ENCODE measurements at regions not wholly inside any gene's neighbourhood (a gene's known extent, or its start where the extent isn't known, plus 50 kb on each side); places are given as distances from the start of the nearest gene placed in this dataset.

DNA sequence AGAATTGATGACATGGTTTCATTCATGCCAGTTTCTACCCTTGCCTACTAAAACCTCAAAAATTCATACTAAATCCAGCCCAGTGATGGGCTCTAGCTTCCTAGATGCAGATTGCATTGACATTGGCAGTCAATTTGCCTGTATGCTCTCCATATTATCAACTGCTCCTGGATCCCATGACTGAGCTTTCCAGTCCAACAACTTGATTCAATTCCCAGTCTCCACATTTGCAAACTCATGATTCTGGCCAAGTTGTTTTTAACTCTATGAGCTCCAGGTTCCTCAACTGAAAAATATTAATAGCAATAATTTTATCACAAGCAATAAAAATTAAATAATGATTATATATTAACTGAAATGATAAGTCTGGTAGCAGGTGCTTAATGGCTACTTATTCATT, 51.0 kb upstream of the DSC1 start:
- CTCF ChIA-PET: no interaction called here

DNA sequence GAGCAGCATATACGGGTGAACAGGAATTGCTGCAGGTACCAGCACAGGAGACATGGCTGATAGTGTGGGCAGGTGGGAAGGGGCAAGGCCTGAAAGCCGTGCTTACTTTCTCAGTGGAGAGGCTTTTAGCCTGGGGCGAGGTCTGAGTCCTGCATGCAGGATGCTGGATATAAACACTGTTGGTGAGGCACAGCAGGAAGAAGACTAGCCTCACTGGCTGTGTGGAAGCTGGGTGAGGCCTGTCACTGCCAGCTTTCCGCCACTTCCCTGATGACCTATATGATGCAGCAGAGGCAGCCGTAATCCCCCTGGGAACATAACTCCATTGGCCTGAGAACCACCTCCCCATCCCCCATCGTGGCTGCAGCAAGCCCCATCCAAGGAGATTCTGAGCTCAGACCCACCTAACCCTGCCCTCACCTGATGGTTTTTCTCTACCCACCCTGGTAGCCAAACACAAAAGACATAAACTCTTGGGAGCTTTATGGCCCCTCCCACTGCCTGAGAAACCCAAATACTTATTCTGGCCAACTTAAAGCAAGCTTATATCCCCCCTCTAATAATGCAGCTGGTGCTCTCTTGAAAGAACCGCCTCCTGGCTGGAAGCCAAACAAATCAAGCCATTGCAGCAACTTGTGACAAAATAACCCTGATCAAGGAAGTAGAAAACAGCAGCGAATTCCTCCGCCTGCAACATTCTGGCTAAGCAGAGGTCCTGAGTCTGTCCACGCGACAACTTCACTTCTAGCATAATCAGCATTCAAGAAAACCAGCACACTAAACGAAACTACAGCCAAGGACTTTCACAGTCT, 54.6 kb upstream of the DSC1 start:
- CTCF ChIA-PET: no interaction called here
- POLR2A ChIA-PET: no interaction called here

More for the DNA sequence above, 51.0 kb upstream of the DSC1 start:
- POLR2A ChIA-PET: no interaction called here

- ChIA-PET CTCF (no interaction called here), POLR2A (no interaction called here)
Measured at GRCh38 chr18:31218671-31219383, 56.2 kb upstream of the DSC1 start.

GRCh38 chr18:31219395-31219794, 56.7 kb upstream of the DSC1 start:
- POLR2A ChIA-PET: interaction anchor here (0.6 kb wide), 1 partner anchor 819 kb away, joined by 3 read pairs; no protein-coding TSS in a partner anchor
- CTCF ChIA-PET: no interaction called here

- ChIA-PET POLR2A (no interaction called here), CTCF (no interaction called here)
Measured at GRCh38 chr18:31223371-31223770, 60.7 kb upstream of the DSC1 start.

DNA sequence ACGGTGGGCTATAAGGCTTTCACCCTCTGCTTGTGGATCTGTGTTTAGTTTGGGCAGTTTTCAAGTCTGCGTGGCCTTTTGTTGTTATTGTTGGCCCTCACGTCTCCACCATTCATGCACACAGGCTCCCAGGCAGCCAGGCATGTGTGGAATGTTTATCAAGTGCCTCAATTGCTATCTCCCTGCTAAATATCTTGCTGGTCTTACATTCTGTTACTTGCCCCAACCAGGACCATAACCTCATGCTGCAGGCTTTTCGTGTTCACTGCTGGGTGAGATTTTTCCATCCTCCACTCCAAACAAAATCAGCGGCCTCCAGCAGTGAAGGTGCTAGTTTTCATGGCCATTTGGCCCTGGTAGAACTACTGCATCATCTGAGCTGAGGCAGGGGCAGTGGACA, 63.0 kb upstream of the DSC1 start:
- POLR2A ChIA-PET: no interaction called here
- CTCF ChIA-PET: no interaction called here

DNA sequence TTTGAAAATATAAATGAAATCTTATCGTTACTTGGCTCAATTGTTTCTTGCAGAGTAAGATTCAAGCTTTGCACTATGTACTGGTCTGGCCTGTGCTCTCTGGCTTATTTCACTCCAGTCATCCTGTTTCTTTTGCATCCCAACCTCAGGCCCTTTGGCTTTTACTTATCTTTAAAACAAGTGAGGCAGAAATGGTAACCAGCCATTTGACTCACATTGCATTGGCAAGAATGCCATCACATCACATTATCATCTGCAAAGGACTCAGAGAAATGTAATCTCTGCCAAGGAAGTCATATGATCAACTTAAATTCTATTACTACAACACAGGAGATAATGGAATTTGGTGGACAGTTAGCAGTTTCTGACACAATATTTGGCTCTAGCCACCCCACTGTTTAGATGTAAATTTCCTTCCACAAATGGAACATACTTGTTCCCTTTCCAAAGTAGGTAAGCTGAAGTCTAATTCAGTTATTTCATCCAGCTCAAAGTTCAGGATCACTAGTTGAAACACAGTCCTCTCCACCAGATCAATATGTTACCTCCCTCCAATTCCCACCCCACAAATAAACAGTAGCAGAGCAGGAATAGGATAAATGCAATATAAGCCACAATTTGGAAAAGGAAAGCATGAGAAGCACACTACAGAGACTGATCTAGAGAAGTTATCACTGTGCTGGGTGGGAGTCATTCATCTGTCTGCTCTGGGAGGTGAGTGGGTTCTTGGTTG, 65.0 kb upstream of the DSC1 start:
- ChIA-PET CTCF (no interaction called here), POLR2A (no interaction called here)

DNA sequence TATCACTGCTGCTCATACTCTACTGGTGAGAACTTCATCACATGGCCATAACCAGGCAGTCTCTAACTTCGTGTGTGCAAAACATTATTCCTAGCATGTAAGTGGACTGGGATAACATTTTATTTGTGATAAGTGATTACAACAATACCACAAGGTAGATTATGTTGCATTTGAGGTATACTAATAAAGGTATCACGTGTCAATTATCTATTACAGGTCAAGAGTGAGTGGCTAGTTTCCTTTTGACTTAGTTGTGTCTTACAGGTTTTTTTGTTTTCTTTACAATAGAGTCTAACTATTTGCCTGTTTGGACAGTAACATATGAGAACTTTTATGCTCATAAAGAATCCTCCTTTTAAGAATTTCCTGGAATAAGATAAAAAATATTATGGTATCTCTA, 67.2 kb upstream of the DSC1 start:
- CTCF ChIA-PET: no interaction called here
- POLR2A ChIA-PET: no interaction called here

DNA sequence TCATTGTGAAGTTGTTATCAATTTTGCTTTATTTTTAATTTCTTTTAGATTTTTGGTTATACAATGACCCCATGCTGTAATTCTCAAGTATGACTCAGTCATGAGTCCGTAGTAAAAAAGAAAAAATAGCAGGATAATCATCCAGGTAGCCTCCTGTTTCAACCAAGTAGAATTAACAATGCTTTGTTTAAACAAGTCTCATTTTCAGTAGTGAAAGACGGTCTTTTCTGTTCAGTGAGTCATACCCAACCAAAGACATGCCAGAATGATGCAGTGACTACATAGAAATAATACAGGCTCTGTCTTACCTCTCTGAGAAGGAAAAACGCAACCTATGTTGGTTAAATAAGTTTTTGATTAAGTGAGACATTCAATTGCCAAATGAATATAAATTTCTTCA, 67.8 kb upstream of the DSC1 start:
- POLR2A ChIA-PET: no interaction called here
- CTCF ChIA-PET: no interaction called here

- POLR2A ChIA-PET: no interaction called here
- CTCF ChIA-PET: no interaction called here
Measured at GRCh38 chr18:31232013-31232412, 69.4 kb upstream of the DSC1 start.

DNA sequence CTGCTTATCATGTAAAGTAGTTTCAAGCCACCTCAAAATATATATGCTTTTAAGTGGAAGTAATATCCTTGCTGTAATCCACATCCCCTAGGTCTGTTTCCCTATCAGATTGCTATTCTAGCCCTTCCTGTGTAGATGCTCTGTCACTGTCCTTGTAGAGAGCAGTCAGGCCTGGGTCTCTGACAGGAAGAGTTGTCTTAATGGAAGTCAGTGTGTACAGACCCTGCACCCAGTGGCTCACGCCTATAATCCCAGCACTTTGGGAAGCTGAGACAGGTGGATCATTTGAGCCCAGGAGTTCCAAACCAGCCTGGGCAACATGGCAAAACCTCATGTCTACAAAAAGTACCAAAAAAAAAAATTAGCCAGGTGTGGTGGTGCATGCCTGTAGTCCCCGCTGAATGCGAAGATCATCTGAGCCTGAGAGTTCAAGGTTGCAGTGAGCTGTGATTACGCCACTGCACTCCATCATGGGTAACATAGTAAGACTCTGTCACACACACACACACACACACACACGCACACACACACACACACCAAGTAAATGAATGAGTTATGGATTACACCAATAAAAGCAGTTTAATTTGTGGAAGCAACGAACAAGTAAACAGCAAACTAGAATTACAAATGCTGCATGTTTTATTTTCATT, 70.2 kb upstream of the DSC1 start:
- POLR2A ChIA-PET: no interaction called here
- CTCF ChIA-PET: no interaction called here

- CTCF ChIA-PET: no interaction called here
- POLR2A ChIA-PET: no interaction called here
Measured at GRCh38 chr18:31233621-31234275, 71.1 kb upstream of the DSC1 start.

DNA sequence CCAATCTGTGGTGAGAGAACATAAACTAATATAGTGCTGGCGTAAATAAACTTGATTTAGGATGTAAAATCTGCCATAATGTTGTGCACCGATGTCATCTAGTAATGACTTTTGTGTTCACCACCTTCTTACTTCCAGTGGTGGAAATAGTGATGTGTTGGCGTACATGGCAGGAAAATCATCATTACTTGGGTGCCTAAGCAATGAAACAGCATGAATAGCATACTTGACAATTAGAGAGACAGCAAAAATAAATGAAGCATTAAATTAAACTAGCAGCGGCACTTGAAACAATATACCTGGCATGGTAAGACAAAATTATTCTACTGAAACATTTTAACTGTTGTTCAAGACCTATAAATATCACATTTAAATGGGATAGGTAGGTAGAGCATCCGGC, 73.2 kb upstream of the DSC1 start:
- CTCF ChIA-PET: no interaction called here
- POLR2A ChIA-PET: no interaction called here

- ChIA-PET CTCF (no interaction called here), POLR2A (no interaction called here)
Measured at GRCh38 chr18:31237142-31237541, 74.5 kb upstream of the DSC1 start.

DNA sequence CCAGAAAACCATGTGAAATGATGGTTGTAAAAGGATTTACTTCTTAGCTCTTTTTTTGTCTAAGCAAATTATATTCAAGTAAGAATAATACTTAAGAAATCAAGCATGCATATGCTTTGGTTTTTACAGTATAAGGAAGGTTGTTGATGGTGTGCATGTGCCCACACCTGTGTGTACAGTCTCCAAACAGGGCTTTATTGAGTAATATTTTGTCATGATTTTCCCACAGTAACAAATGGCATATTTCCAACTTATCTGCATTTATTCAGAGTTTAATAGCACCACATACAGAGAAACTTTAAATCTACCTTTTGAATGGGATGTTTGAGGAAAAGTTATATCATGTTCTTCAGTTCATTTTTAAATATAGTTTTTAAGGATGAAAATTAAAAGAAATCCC, 76.5 kb upstream of the DSG1 start:
- CTCF ChIA-PET: no interaction called here
- POLR2A ChIA-PET: no interaction called here

- ChIA-PET CTCF (no interaction called here), POLR2A (no interaction called here)
Measured at GRCh38 chr18:31241900-31242409, 76.0 kb upstream of the DSG1 start.

DNA sequence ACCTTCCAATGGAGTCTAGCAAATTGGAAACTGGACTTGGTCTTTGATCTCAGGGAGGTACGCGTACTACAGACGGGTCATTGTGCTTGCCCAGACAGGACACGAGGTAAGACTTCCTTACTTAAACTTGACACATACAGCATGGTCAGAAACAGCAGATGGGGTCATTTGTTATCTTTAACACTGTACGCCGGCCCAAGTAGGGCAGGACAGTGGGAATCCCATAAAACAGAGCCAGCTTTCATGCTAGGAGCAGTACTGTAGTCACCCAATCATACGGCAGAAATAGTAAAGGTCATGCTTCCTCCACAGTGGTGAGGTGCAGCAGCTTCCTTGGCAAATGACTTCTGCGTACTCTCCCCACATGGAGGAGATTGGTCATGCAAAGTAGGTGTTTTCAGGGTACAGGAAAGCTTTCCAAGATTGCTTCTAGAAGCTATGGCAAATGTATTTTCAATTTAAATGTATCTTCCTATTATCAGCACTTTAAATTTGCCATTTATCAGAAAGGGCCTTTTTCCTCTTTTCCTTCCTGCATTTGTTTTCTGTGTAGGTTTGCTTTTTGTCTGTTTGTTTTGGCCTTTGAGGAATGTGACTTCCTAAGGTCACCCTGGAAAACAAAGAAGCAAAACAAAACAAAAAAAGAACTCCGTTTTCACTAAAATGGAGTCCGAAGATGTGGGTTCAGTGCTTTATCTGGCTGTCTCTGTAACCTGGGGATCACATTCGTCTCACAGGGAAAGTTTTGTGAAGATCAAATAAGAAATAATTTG, 74.0 kb upstream of the DSG1 start:
- ChIA-PET CTCF (no interaction called here), POLR2A (no interaction called here)

DNA sequence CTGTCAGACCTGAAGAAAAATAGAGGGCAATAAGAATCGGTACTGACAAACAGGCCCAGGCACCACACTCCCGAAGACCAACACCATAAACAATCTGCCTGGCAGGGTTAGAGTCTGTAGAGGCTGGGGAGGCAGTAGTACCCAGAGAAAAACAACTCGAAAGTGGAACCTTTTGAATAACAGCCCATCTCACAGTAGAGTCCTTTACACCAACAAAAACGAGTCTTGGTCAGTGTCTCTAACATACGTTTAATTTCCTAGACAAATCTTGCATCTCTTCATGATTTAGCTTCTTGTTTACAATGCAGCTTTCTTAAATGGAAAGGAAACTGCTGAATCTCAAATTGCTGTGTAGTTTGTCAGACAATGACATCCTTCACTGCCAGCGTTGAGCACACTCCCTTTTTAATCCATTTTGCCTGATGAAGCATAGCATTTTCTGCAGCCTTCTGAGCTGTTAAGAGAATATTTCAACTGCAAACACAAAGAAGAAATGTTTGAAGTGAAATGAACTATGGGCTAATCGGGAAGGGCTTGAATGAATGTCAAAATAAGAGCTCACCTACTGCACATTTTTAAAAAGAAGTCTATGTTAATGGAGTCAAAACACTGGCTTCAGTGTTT, 73.1 kb upstream of the DSG1 start:
- ChIA-PET CTCF (no interaction called here), POLR2A (no interaction called here)

DNA sequence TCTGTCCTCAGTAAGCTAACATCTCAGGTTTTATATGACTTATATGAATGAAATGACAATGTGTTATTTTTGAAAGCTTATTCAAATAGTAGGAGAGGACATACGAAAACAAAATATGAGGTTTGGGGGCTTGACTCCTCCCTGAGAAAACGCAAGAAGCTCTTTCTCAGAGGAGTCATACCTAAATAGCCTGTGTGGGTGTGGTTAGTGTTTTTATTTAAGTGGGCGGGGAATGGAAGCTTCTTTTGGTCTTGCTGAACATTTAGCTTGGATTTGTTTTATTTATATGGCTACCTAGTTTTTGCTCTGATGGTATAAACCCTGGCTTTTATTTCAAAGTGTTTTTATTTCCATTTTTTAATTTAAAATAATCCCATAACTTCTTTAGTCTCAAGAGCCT, 72.1 kb upstream of the DSG1 start:
- ChIA-PET POLR2A (no interaction called here), CTCF (no interaction called here)
